ENCODE measurements at regions not wholly inside any gene's neighbourhood (a gene's known extent, or its start where the extent isn't known, plus 50 kb on each side); places are given as distances from the start of the nearest gene placed in this dataset.

GRCh38 chr1:17895986-17896385, 140.9 kb downstream of the ACTL8 start:
- 80% methylated on average over 6 of the region's 8 CpGs for WGBS (ENCODE audit: insufficient coverage)
- no peak for TF ChIP-seq CTCF (IDR thresholded peaks at IDR 0.05)
- no peak for TF ChIP-seq EZH2 (IDR thresholded peaks at IDR 0.05; ENCODE audit: borderline replicate concordance, insufficient read depth, low read depth, low read length, poor library complexity, severe bottlenecking)
- no peak for ATAC-seq (ENCODE audit: low read depth)
- Histone ChIP-seq H3K27me3 (replicated peaks in 1 of 4; ENCODE audit: control extremely low read depth in 1 of 4, control insufficient read depth in 3 of 4, insufficient read depth in 4 of 4, low read length in 3 of 4) (no peaks in the 10 kb centered on the region), H3K27ac (ENCODE audit: low read length in 2 of 2) (no peak overlapping the region), H2AFZ (ENCODE audit: insufficient read depth, low read depth, low read length, poor library complexity, severe bottlenecking) (no peak overlapping the region), H3K79me2 (ENCODE audit: control insufficient read depth, insufficient read depth, low read length) (no peaks in the 10 kb centered on the region), H3K4me3 (ENCODE audit: control extremely low read depth in 1 of 5, extremely low read depth in 1 of 5, insufficient read depth in 1 of 5, low read depth in 2 of 5, low read length in 4 of 5) (no peak overlapping the region), H3K36me3 (replicated peaks in 1 of 2; ENCODE audit: control extremely low read depth in 1 of 2, control insufficient read depth in 1 of 2, extremely low read depth in 1 of 2, insufficient read depth in 2 of 2, low read length in 1 of 2) (no peaks in the 10 kb centered on the region), H3K9ac (ENCODE audit: low read length) (no peak overlapping the region), H4K20me1 (ENCODE audit: control insufficient read depth, insufficient read depth, low read length, poor library complexity, severe bottlenecking) (no peaks in the 10 kb centered on the region), H3K4me1 (ENCODE audit: control insufficient read depth in 2 of 2, insufficient read depth in 2 of 2, low read length in 2 of 2) (no peaks in the 10 kb centered on the region), H3K4me2 (replicated peaks; ENCODE audit: low read depth, low read length, poor library complexity, severe bottlenecking) (no peak overlapping the region), H3K9me3 (ENCODE audit: control extremely low read depth in 1 of 3, control insufficient read depth in 2 of 3, insufficient read depth in 1 of 3, low read length in 2 of 3) (peaks cover 0 to 4% (median 0%) of the 10 kb centered on the region in 3 donors)
- DNase-seq = no peak
- ChIA-PET POLR2A (no interaction called here), CTCF (no interaction called here)
- H3K27me3 Mint-ChIP-seq = peaks cover 16% of the 10 kb centered on the region
- no peaks in the 10 kb centered on the region for H3K4me1 Mint-ChIP-seq
- intact Hi-C loops (cut with micrococcal nuclease) = no loop called here
- H3K9me3 Mint-ChIP-seq (ENCODE audit: insufficient read depth) = no peaks in the 10 kb centered on the region
- H3K4me3 Mint-ChIP-seq = no peak overlapping the region
- no peak overlapping the region for H3K27ac Mint-ChIP-seq

- H3K4me3 Mint-ChIP-seq = no peak overlapping the region
- Histone ChIP-seq H3K36me3 (replicated peaks in 1 of 2; ENCODE audit: control extremely low read depth in 1 of 2, control insufficient read depth in 1 of 2, extremely low read depth in 1 of 2, insufficient read depth in 2 of 2, low read length in 1 of 2) (no peaks in the 10 kb centered on the region), H3K4me3 (ENCODE audit: control extremely low read depth in 1 of 5, extremely low read depth in 1 of 5, insufficient read depth in 1 of 5, low read depth in 2 of 5, low read length in 4 of 5) (no peak overlapping the region), H3K79me2 (ENCODE audit: control insufficient read depth, insufficient read depth, low read length) (no peaks in the 10 kb centered on the region), H2AFZ (ENCODE audit: insufficient read depth, low read depth, low read length, poor library complexity, severe bottlenecking) (no peak overlapping the region), H3K27ac (ENCODE audit: low read length in 2 of 2) (no peak overlapping the region), H3K9me3 (ENCODE audit: control extremely low read depth in 1 of 3, control insufficient read depth in 2 of 3, insufficient read depth in 1 of 3, low read length in 2 of 3) (peaks cover 0 to 8% (median 0%) of the 10 kb centered on the region in 3 donors), H4K20me1 (ENCODE audit: control insufficient read depth, insufficient read depth, low read length, poor library complexity, severe bottlenecking) (no peaks in the 10 kb centered on the region), H3K27me3 (replicated peaks in 1 of 4; ENCODE audit: control extremely low read depth in 1 of 4, control insufficient read depth in 3 of 4, insufficient read depth in 4 of 4, low read length in 3 of 4) (peaks cover 0 to 9% (median 0%) of the 10 kb centered on the region in 4 experiments), H3K9ac (ENCODE audit: low read length) (no peak overlapping the region), H3K4me2 (replicated peaks; ENCODE audit: low read depth, low read length, poor library complexity, severe bottlenecking) (no peak overlapping the region), H3K4me1 (ENCODE audit: control insufficient read depth in 2 of 2, insufficient read depth in 2 of 2, low read length in 2 of 2) (no peaks in the 10 kb centered on the region)
- H3K4me1 Mint-ChIP-seq = no peaks in the 10 kb centered on the region
- DNase-seq = no peak
- H3K27me3 Mint-ChIP-seq = peaks cover 28% of the 10 kb centered on the region
- TF ChIP-seq CTCF (IDR thresholded peaks at IDR 0.05) = no peak
- no peak for TF ChIP-seq EZH2 (IDR thresholded peaks at IDR 0.05; ENCODE audit: borderline replicate concordance, insufficient read depth, low read depth, low read length, poor library complexity, severe bottlenecking)
- H3K9me3 Mint-ChIP-seq (ENCODE audit: insufficient read depth) = no peaks in the 10 kb centered on the region
- ChIA-PET CTCF (no interaction called here), POLR2A (no interaction called here)
- H3K27ac Mint-ChIP-seq = no peak overlapping the region
- 90% methylated on average over 5 of the region's 5 CpGs for WGBS (ENCODE audit: insufficient coverage)
- intact Hi-C loops (cut with micrococcal nuclease) = no loop called here
- no peak for ATAC-seq (ENCODE audit: low read depth)
Observed at GRCh38 chr1:17903386-17903785, 148.3 kb downstream of the ACTL8 start.
